Urinary bladder (tissue), 3 donors: ENCODE measurements at regions not wholly inside any gene's neighbourhood (a gene's known extent, or its start where the extent isn't known, plus 50 kb on each side); places are given as distances from the start of the nearest gene placed in this dataset.
A peak's percentile ranks its signal among the peaks of the same experiment; 100 is the strongest.

Experiments used
- DNase-seq: peaks from one replicate; pipeline ENCODE4 v3.0.0-alpha.2; 2015; ENCODE audit errors: extremely low spot score
- H3K27ac ChIP-seq: one replicate; pipeline ENCODE4 v1.5.1; 2013; ENCODE audit warnings: low read depth, mild to moderate bottlenecking, moderate library complexity
- H3K36me3 ChIP-seq: one replicate; pipeline ENCODE4 v1.6.1; 2013; ENCODE audit warnings: mild to moderate bottlenecking, moderate library complexity; ENCODE audit not compliant: insufficient read depth
- H3K4me1 ChIP-seq: one replicate; pipeline ENCODE4 v1.6.1; 2013; ENCODE audit warnings: mild to moderate bottlenecking, moderate library complexity; ENCODE audit not compliant: insufficient read depth
- H3K4me3 ChIP-seq: one replicate; pipeline ENCODE4 v1.5.1; 2013; ENCODE audit warnings: low read depth, low read length
- WGBS: extraction: QIAGEN DNeasy Blood & Tissue Kit; methylation state at CpG from one replicate; pipeline ENCODE4 v1.1.7; 2013; 5-methylcytosine and 5-hydroxymethylcytosine counted together
- donor health status: healthy with polysubstance abuse.
- donor health status: healthy.

- 63% methylated on average over 11 of the region's 11 CpGs for WGBS
- H3K27ac ChIP-seq, result no peak overlapping the region
- H3K4me1 ChIP-seq, result no peaks in the 10 kb centered on the region
- no peaks in the 10 kb centered on the region for H3K36me3 ChIP-seq
- H3K4me3 ChIP-seq, result no peak overlapping the region
- no peak for DNase-seq
Measured at GRCh38 chr12:114750917-114751316, 66.9 kb upstream of the TBX3 start.

GRCh38 chr12:114749065-114749464, 65.1 kb upstream of the TBX3 start:
- Histone ChIP-seq H3K4me3 (no peak overlapping the region), H3K27ac (no peak overlapping the region), H3K4me1 (no peaks in the 10 kb centered on the region), H3K36me3 (no peaks in the 10 kb centered on the region)
- 90% methylated on average over 3 of the region's 3 CpGs for WGBS
- no peak for DNase-seq

- Histone ChIP-seq H3K36me3 (no peaks in the 10 kb centered on the region), H3K27ac (peak overlapping the region; percentile 28), H3K4me1 (no peaks in the 10 kb centered on the region), H3K4me3 (no peak overlapping the region)
- WGBS, result 64% methylated on average over 20 of the region's 20 CpGs
- no peak for DNase-seq
Measured at GRCh38 chr12:114747012-114747858, 63.3 kb upstream of the TBX3 start.

- Histone ChIP-seq H3K36me3 (no peaks in the 10 kb centered on the region), H3K27ac (peak overlapping the region; percentile 70), H3K4me3 (no peak overlapping the region), H3K4me1 (no peaks in the 10 kb centered on the region)
- no peak for DNase-seq
- WGBS, result 46% methylated on average over 6 of the region's 6 CpGs
Measured at GRCh38 chr12:114746297-114747011, 62.5 kb upstream of the TBX3 start.

- 26% methylated on average over 15 of the region's 15 CpGs for WGBS
- no peak overlapping the region for H3K27ac ChIP-seq
- H3K36me3 ChIP-seq, result no peaks in the 10 kb centered on the region
- no peak overlapping the region for H3K4me3 ChIP-seq
- no peak for DNase-seq
- no peaks in the 10 kb centered on the region for H3K4me1 ChIP-seq
Measured at GRCh38 chr12:114744691-114745090, 60.7 kb upstream of the TBX3 start.

GRCh38 chr12:114744285-114744684, 60.3 kb upstream of the TBX3 start:
- DNase-seq, result no peak
- Histone ChIP-seq H3K36me3 (no peaks in the 10 kb centered on the region), H3K4me3 (no peak overlapping the region), H3K27ac (no peak overlapping the region), H3K4me1 (no peaks in the 10 kb centered on the region)
- WGBS, result 81% methylated on average over 6 of the region's 6 CpGs

GRCh38 chr12:114743799-114744198, 59.8 kb upstream of the TBX3 start:
- H3K4me1 ChIP-seq, result no peaks in the 10 kb centered on the region
- DNase-seq, result no peak
- 98% methylated on average over 1 of the region's 1 CpG for WGBS

GRCh38 chr12:114743289-114743688, 59.3 kb upstream of the TBX3 start:
- Histone ChIP-seq H3K4me1 (no peaks in the 10 kb centered on the region), H3K36me3 (no peaks in the 10 kb centered on the region), H3K4me3 (no peak overlapping the region), H3K27ac (no peak overlapping the region)
- 72% methylated on average over 4 of the region's 4 CpGs for WGBS
- no peak for DNase-seq

More at GRCh38 chr12:114743799-114744198, 59.8 kb upstream of the TBX3 start:
- H3K4me3 ChIP-seq, result no peak overlapping the region
- H3K27ac ChIP-seq, result no peak overlapping the region
- H3K36me3 ChIP-seq, result no peaks in the 10 kb centered on the region

- no peaks in the 10 kb centered on the region for H3K36me3 ChIP-seq
- no peak overlapping the region for H3K27ac ChIP-seq
- H3K4me1 ChIP-seq, result no peaks in the 10 kb centered on the region
- DNase-seq, result no peak
- no peak overlapping the region for H3K4me3 ChIP-seq
- 75% methylated on average over 9 of the region's 9 CpGs for WGBS
Measured at GRCh38 chr12:114742363-114742762, 58.4 kb upstream of the TBX3 start.

- WGBS, result 97% methylated on average over 4 of the region's 4 CpGs
- no peaks in the 10 kb centered on the region for H3K4me1 ChIP-seq
Measured at GRCh38 chr12:114741940-114742339, 58.0 kb upstream of the TBX3 start.

GRCh38 chr12:114740448-114740847, 56.5 kb upstream of the TBX3 start:
- WGBS, result 88% methylated on average over 7 of the region's 7 CpGs
- H3K36me3 ChIP-seq, result no peaks in the 10 kb centered on the region
- peaks cover 2% of the 10 kb centered on the region for H3K4me1 ChIP-seq
- no peak overlapping the region for H3K4me3 ChIP-seq
- H3K27ac ChIP-seq, result no peak overlapping the region
- no peak for DNase-seq

More at GRCh38 chr12:114741940-114742339, 58.0 kb upstream of the TBX3 start:
- H3K36me3 ChIP-seq, result no peaks in the 10 kb centered on the region
- H3K4me3 ChIP-seq, result no peak overlapping the region
- no peak overlapping the region for H3K27ac ChIP-seq
- no peak for DNase-seq

GRCh38 chr12:114738460-114739184, 54.6 kb upstream of the TBX3 start:
- H3K36me3 ChIP-seq, result no peaks in the 10 kb centered on the region
- no peak overlapping the region for H3K27ac ChIP-seq
- WGBS, result 81% methylated on average over 9 of the region's 9 CpGs
- H3K4me3 ChIP-seq, result no peak overlapping the region
- no peak for DNase-seq
- peaks cover 2% of the 10 kb centered on the region for H3K4me1 ChIP-seq

GRCh38 chr12:114735680-114736374, 51.9 kb upstream of the TBX3 start:
- no peak overlapping the region for H3K27ac ChIP-seq

More at GRCh38 chr12:114735680-114736374, 51.9 kb upstream of the TBX3 start:
- H3K4me3 ChIP-seq, result no peak overlapping the region
- WGBS, result 67% methylated on average over 43 of the region's 43 CpGs
- H3K4me1 ChIP-seq, result peaks cover 2% of the 10 kb centered on the region
- no peak for DNase-seq
- H3K36me3 ChIP-seq, result no peaks in the 10 kb centered on the region
